IPS-15b (cell line): ENCODE measurements at regions not wholly inside any gene's neighbourhood (a gene's known extent, or its start where the extent isn't known, plus 50 kb on each side); places are given as distances from the start of the nearest gene placed in this dataset.

ENCODE experiments used
- H3K27me3 ChIP-seq: one replicate; pipeline ENCODE4 v1.6.1; 2013; ENCODE audit warnings: low read length; ENCODE audit not compliant: control insufficient read depth, insufficient read depth
- H3K36me3 ChIP-seq: one replicate; pipeline ENCODE4 v1.6.1; 2013; ENCODE audit warnings: low read length; ENCODE audit not compliant: control insufficient read depth, insufficient read depth
- H3K4me1 ChIP-seq: one replicate; pipeline ENCODE4 v1.6.1; 2013; ENCODE audit warnings: mild to moderate bottlenecking, low read length; ENCODE audit not compliant: control insufficient read depth, insufficient read depth
- H3K4me3 ChIP-seq: one replicate; pipeline ENCODE4 v1.5.1; 2013; ENCODE audit warnings: low read depth, low read length
- H3K9ac ChIP-seq: one replicate; pipeline ENCODE4 v1.6.1; 2013; ENCODE audit warnings: low read depth, mild to moderate bottlenecking, low read length
- H3K9me3 ChIP-seq: one replicate; pipeline ENCODE4 v1.6.1; 2013; ENCODE audit warnings: mild to moderate bottlenecking, low read length; ENCODE audit not compliant: control insufficient read depth, insufficient read depth

DNA sequence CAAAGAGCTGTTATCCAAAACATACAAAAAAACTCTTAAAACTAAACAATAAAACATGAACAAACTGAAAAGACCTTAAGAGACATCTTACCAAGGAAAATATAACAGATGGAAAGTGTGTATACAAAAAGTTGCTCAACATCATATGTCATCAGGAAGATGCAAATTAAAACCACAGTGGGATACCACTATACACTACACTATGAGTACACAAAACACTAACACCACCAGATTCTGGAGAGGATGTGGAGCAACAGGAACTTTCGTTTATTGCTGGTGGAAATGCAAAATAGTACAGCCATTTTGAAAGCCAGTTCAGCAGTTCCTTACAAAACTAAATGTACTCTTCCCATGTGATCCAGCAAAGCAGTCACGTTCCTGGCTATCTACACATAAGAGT is 221.4 kb downstream of the CMPK2 start:
- H3K4me1 ChIP-seq: peaks cover 8% of the 10 kb centered on the region
- no peaks in the 10 kb centered on the region for H3K36me3 ChIP-seq
- H3K9ac ChIP-seq: no peak overlapping the region
- no peak overlapping the region for H3K4me3 ChIP-seq
- no peaks in the 10 kb centered on the region for H3K9me3 ChIP-seq
- H3K27me3 ChIP-seq: no peaks in the 10 kb centered on the region

DNA sequence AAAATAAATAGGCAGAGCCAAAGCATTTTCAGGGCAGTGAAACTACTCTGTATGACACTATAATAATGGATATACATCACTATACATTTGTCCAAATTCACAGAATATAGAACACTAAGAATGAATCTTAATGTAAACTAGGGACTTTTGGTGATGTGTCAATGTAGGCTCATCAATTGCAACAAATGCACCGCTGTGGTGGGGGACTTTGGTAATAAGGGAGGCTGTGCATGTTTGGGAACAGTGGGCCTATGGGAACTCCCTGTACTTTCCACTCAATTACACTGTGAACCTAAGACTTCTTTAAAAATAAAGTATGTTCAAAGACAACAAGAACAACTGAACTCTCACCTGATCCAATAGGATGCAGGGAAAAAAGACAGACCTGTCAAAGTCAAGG is 220.7 kb downstream of the CMPK2 start:
- Histone ChIP-seq H3K27me3 (no peaks in the 10 kb centered on the region), H3K4me3 (no peak overlapping the region), H3K36me3 (no peaks in the 10 kb centered on the region), H3K9me3 (no peaks in the 10 kb centered on the region), H3K4me1 (peaks cover 5% of the 10 kb centered on the region), H3K9ac (no peak overlapping the region)

DNA sequence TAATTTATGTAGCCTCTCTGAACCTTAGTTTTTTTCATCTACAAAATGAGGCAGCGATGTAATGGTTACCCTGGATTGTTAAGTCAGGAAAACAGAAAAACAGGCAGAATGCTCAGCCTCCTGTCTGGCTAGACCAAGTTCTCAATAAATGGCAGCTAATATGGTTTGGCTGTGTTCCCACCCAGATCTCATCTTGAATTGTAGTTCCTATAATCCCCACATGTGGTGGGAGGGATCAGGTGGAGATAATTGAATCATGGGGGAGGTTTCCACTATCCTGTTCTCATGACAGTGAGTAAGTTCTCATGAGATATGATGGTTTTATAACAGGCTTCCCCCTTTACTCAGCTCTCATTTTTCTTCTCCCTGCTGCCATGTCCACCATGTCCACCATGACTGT is 220.0 kb downstream of the CMPK2 start:
- Histone ChIP-seq H3K4me1 (peaks cover 2% of the 10 kb centered on the region), H3K9ac (no peak overlapping the region), H3K4me3 (no peak overlapping the region), H3K9me3 (no peaks in the 10 kb centered on the region), H3K36me3 (no peaks in the 10 kb centered on the region), H3K27me3 (no peaks in the 10 kb centered on the region)

DNA sequence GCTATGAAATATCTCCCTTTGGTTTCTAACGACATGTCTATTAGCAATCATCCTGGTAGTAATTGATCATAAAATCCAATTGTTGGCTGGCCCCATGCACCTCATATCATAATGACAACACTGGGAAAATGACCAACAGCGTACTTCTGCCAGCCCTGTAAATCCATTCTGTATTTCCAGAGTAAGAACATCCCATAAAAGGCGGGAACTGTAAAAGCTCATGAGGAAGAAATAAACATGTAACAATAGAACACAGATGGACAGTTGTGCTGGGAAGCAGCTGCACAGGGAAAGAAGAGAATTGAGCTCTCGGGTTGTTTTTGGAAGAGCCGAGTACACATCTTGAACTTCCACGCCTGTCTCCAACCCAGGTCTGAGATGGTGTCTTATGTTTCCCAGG is 218.7 kb downstream of the CMPK2 start:
- no peaks in the 10 kb centered on the region for H3K4me1 ChIP-seq
- H3K27me3 ChIP-seq: no peaks in the 10 kb centered on the region
- H3K9me3 ChIP-seq: no peaks in the 10 kb centered on the region
- H3K4me3 ChIP-seq: no peak overlapping the region
- H3K36me3 ChIP-seq: no peaks in the 10 kb centered on the region
- no peak overlapping the region for H3K9ac ChIP-seq

DNA sequence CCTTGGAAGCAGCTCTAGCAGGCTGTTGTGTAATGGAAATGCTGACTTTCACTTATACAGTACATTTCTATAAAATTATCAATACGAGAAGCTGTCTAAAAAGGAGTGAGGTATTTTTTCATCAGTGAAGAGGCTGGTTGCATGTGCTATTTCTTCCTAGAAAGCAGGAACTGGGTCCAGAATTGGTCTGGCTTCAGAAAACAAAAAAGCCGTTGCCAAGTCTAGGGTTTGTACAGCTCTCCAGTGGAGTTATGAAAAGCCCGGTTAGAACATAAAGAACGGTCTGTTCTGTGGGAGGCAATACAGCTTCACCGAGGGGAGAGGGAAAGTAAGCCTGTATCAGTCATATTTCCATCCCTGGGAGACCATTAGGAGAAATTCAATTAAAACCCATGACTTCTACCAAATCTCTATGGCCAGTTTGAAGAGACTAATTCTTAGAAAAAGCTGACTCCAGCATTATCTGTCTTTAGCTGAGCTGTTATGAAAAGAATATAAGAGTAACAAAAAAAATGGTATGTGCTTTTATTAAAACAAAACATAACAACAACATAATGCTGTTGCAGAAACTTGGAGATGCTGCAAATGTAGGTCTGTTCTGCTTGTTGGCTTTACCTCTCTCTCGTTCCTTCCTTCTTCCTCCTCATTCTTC is 217.0 kb downstream of the CMPK2 start:
- Histone ChIP-seq H3K4me1 (no peaks in the 10 kb centered on the region), H3K9ac (no peak overlapping the region), H3K9me3 (no peaks in the 10 kb centered on the region), H3K36me3 (no peaks in the 10 kb centered on the region), H3K27me3 (no peaks in the 10 kb centered on the region), H3K4me3 (no peak overlapping the region)

DNA sequence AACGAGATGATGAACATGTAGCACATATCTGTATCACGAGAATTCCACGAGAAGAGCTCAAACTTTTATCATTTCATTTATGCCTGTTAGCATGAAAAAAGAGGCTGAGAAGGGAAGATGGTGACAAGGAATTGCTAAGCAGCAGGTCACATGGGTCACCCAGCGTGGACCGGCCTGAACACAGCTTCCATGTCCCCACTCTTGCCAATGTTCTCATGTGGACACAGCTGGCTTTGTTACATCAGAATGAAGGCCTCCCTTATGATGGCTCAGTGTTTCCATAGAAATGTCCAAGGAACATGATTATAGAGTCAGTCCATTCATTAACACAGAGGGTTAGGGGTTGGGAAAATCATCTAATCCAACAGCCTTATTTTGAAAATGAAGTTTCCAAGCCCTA is 215.4 kb downstream of the CMPK2 start:
- H3K4me3 ChIP-seq: no peak overlapping the region
- no peaks in the 10 kb centered on the region for H3K9me3 ChIP-seq
- H3K9ac ChIP-seq: no peak overlapping the region
- no peaks in the 10 kb centered on the region for H3K36me3 ChIP-seq
- no peaks in the 10 kb centered on the region for H3K4me1 ChIP-seq
- no peaks in the 10 kb centered on the region for H3K27me3 ChIP-seq

DNA sequence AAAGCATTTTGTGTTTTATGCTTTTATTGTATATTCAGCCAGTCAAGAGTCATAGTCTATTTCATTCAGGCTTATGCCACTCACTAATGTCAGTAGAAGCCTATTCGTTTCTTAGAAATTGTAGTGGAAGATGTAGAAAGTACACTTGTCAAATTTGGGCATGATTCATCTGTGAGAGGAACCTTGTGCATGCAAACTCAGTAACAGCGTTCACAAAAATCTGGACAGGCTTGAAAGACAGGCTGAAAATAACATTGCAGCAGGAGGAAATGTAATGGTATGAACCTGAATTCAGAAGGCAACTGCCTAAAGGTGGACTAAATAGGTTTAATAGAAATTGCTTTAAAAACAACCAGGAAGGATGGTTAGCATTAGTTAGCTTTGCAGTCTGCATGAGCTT is 213.5 kb downstream of the CMPK2 start:
- H3K36me3 ChIP-seq: no peaks in the 10 kb centered on the region
- H3K9me3 ChIP-seq: no peaks in the 10 kb centered on the region
- H3K27me3 ChIP-seq: no peaks in the 10 kb centered on the region
- no peak overlapping the region for H3K4me3 ChIP-seq
- H3K9ac ChIP-seq: no peak overlapping the region
- no peaks in the 10 kb centered on the region for H3K4me1 ChIP-seq

DNA sequence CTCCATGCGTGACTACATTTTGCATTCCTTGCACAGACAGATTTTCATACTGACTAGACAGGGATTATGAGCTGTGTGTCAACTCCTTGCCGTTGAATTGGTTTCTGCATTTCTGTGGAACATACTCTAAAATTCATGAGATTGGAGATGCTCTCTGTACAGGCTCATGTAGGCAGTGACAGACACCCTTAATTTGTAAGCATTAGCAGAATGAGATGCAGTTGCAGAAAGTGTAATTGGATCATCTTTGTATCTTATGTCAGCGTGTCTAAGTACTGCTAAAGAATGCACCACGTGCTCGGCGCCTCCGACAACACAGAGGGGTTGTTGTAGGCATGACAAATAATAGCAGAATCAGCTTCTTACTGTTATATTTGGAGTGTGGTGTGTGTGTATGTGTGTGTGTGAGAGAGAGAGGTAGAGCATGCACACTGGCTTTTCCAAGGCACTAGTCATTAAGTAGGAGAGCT is 212.4 kb downstream of the CMPK2 start:
- Histone ChIP-seq H3K27me3 (no peaks in the 10 kb centered on the region), H3K9me3 (no peaks in the 10 kb centered on the region), H3K4me1 (no peaks in the 10 kb centered on the region), H3K36me3 (no peaks in the 10 kb centered on the region), H3K4me3 (no peak overlapping the region), H3K9ac (no peak overlapping the region)

DNA sequence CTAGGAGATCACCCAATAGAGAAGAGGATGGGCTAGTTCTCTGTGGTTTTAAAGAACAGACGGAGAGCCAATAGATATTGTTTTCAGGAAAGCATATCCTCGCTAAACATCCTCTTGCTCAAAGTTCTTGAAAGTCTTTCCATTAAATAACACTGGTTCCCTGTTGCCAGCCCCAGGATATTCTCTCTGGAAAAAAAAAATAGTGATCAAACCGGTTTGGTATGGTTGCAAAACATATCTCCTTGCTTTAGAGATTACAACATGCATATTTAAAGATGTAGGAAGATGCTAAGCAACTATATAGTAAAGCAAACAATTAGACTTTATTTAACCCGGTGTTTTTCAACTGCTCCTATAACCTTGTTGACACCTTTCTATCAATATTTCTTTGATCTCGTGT is 211.4 kb downstream of the CMPK2 start:
- no peak overlapping the region for H3K9ac ChIP-seq
- no peaks in the 10 kb centered on the region for H3K4me1 ChIP-seq
- H3K27me3 ChIP-seq: no peaks in the 10 kb centered on the region
- H3K4me3 ChIP-seq: no peak overlapping the region
- no peaks in the 10 kb centered on the region for H3K9me3 ChIP-seq
- H3K36me3 ChIP-seq: no peaks in the 10 kb centered on the region

DNA sequence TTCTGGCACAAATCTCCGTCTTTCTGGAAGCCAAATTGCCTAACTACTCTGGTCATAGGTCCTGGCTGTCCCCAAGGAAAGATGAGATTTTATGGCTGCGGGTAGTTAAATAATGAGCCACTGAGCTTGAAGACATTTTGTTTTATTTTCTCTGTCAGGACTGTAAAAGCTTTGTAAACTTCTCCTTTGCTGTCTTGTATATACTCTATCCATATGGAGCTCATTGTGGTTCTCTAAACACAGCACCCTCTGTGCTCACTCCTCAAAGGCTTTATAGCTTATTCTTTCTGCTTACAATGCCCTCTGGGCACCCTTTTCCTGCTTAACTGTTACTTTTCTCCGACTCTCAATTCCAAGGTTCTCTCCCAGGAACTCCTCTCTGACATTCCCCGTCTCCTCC is 209.1 kb downstream of the CMPK2 start:
- Histone ChIP-seq H3K36me3 (no peaks in the 10 kb centered on the region), H3K9me3 (no peaks in the 10 kb centered on the region), H3K27me3 (no peaks in the 10 kb centered on the region), H3K9ac (no peak overlapping the region), H3K4me3 (no peak overlapping the region), H3K4me1 (no peaks in the 10 kb centered on the region)

DNA sequence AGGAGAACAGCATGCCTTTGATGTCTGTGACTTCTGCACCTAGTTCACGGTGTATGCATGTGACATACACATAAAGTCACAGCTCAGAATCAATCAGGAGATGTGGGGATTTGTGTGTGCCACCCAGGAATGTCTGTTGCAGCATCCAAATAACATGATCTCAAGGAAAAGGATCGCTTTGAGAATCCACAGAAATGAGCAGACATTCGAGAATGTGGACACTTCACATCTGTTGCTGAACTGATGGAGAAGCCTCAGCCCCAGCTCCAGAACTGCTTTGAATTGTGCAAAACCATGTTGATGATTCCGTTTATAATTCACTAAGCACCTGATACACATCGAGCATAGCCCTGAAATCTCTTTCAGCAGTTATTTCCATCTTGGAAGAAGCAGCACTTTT is 208.6 kb downstream of the CMPK2 start:
- Histone ChIP-seq H3K4me1 (no peaks in the 10 kb centered on the region), H3K4me3 (no peak overlapping the region), H3K9ac (no peak overlapping the region), H3K27me3 (no peaks in the 10 kb centered on the region), H3K9me3 (no peaks in the 10 kb centered on the region), H3K36me3 (no peaks in the 10 kb centered on the region)

DNA sequence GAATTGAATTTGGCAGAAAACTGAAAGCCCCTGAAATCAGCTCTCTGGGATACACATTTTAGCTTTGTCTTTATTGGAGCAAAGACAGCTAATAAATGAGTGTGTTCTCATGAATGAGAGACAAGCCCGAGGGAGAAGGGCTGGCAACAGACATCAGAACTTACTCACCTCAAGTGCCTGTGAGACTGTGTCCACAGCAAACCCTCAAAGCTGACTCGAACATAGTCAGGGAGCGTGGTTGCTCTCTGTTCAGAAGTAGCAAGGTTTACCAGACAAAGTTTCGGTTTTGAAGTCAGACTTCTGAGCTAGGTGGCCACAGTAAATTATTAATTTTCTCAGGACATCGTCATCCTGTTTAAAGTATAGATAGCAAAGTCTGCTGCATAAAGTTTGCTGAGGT is 207.9 kb downstream of the CMPK2 start:
- no peak overlapping the region for H3K9ac ChIP-seq
- no peaks in the 10 kb centered on the region for H3K4me1 ChIP-seq
- no peak overlapping the region for H3K4me3 ChIP-seq
- no peaks in the 10 kb centered on the region for H3K36me3 ChIP-seq
- no peaks in the 10 kb centered on the region for H3K9me3 ChIP-seq
- no peaks in the 10 kb centered on the region for H3K27me3 ChIP-seq
